Ishikawa (cell line): ENCODE measurements at regions not wholly inside any gene's neighbourhood (a gene's known extent, or its start where the extent isn't known, plus 50 kb on each side); places are given as distances from the start of the nearest gene placed in this dataset.

Source experiments
- CEBPB ChIP-seq: IDR thresholded peaks from 2 replicates; pipeline ENCODE4 v1.6.1; 2012
- CREB1 ChIP-seq: IDR thresholded peaks from 2 replicates; pipeline ENCODE4 v1.6.1; 2012; ENCODE audit warnings: low read depth
- EGR1 ChIP-seq: IDR thresholded peaks from 2 replicates; pipeline ENCODE4 v1.6.1; 2012
- EP300 ChIP-seq: IDR thresholded peaks from 2 replicates; pipeline ENCODE4 v1.6.1; 2012; ENCODE audit warnings: borderline replicate concordance
- FOXM1 ChIP-seq: IDR thresholded peaks from 2 replicates; pipeline ENCODE4 v1.6.1; 2012; ENCODE audit warnings: low read depth, borderline replicate concordance
- MAX ChIP-seq: IDR thresholded peaks from 2 replicates; pipeline ENCODE4 v1.6.1; 2012
- NFIC ChIP-seq: IDR thresholded peaks from 2 replicates; pipeline ENCODE4 v1.6.1; 2012
- RAD21 ChIP-seq: IDR thresholded peaks from 2 replicates; pipeline ENCODE4 v1.6.1; 2012; ENCODE audit warnings: low read depth
- REST ChIP-seq: IDR thresholded peaks from 2 replicates; pipeline ENCODE4 v1.6.1; 2012; ENCODE audit warnings: low read depth, mild to moderate bottlenecking
- TAF1 ChIP-seq: IDR thresholded peaks from 2 replicates; pipeline ENCODE4 v1.6.1; 2012; ENCODE audit warnings: low read depth, mild to moderate bottlenecking
- TCF12 ChIP-seq: IDR thresholded peaks from 2 replicates; pipeline ENCODE4 v1.6.1; 2012; ENCODE audit warnings: low read depth
- TEAD4 ChIP-seq: IDR thresholded peaks from 2 replicates; pipeline ENCODE4 v1.6.1; 2012
- YY1 ChIP-seq: IDR thresholded peaks from 2 replicates; pipeline ENCODE4 v1.6.1; 2012; ENCODE audit warnings: low read depth
- ZBTB7A ChIP-seq: IDR thresholded peaks from 2 replicates; pipeline ENCODE4 v1.6.1; 2012; ENCODE audit warnings: low read depth
- TF ChIP-seq, protein P1 (sequence below): IDR thresholded peaks from 2 replicates; pipeline ENCODE4 v1.6.1; 2012

GRCh38 chr15:29438703-29439055 is 169.1 kb upstream of the NSMCE3 start:
- TF ChIP-seq EGR1 (no peak), FOXM1 (no peak), MAX (no peak), RAD21 (no peak)

- TF ChIP-seq TEAD4 (no peak), TCF12 (no peak), EP300 (no peak), RAD21 (no peak), FOXM1 (no peak)
These were observed 168.5 kb upstream of the NSMCE3 start for GRCh38 chr15:29437888-29438702.

GRCh38 chr15:29435811-29436210 is 166.2 kb upstream of the NSMCE3 start:
- TF ChIP-seq TCF12 (no peak), REST (no peak), RAD21 (no peak), ZBTB7A (no peak)

DNA sequence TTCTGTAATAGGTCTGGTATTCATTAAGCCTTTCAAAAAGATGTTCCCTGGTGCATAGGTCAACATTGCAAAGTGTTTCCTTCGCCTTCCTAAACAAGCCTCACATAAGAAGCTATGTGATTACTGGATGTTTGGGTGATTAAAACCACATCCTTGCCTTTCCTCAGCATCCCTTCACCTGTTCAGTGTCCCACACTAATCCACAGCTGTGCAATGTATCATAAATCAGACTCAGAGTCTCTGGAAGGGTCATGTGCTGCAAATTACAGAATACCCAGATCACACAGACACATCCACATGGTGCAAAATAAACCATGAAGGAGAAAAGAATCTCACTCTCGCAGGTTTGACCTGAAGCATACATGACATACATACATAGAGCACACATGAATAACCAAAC is 164.7 kb upstream of the NSMCE3 start:
- TF ChIP-seq MAX (no peak), CREB1 (no peak), REST (no peak), RAD21 (no peak), CEBPB (no peak), FOXM1 (no peak), EP300 (no peak), NFIC (no peak), EGR1 (no peak), TEAD4 (no peak), ZBTB7A (no peak), YY1 (no peak), TCF12 (no peak), TAF1 (no peak)
- TF ChIP-seq, protein P1, sequence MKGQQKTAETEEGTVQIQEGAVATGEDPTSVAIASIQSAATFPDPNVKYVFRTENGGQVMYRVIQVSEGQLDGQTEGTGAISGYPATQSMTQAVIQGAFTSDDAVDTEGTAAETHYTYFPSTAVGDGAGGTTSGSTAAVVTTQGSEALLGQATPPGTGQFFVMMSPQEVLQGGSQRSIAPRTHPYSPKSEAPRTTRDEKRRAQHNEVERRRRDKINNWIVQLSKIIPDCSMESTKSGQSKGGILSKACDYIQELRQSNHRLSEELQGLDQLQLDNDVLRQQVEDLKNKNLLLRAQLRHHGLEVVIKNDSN: no peak

- TF ChIP-seq TEAD4 (no peak), NFIC (no peak), CEBPB (no peak), EGR1 (no peak), RAD21 (no peak), EP300 (no peak), MAX (no peak), REST (no peak), FOXM1 (no peak), ZBTB7A (no peak), TAF1 (no peak), YY1 (no peak), CREB1 (no peak), TCF12 (no peak)
- TF ChIP-seq, protein P1: no peak
These were observed 164.1 kb upstream of the NSMCE3 start for GRCh38 chr15:29433507-29434248.
